ENCODE measurements at regions not wholly inside any gene's neighbourhood (a gene's known extent, or its start where the extent isn't known, plus 50 kb on each side); places are given as distances from the start of the nearest gene placed in this dataset.

DNA sequence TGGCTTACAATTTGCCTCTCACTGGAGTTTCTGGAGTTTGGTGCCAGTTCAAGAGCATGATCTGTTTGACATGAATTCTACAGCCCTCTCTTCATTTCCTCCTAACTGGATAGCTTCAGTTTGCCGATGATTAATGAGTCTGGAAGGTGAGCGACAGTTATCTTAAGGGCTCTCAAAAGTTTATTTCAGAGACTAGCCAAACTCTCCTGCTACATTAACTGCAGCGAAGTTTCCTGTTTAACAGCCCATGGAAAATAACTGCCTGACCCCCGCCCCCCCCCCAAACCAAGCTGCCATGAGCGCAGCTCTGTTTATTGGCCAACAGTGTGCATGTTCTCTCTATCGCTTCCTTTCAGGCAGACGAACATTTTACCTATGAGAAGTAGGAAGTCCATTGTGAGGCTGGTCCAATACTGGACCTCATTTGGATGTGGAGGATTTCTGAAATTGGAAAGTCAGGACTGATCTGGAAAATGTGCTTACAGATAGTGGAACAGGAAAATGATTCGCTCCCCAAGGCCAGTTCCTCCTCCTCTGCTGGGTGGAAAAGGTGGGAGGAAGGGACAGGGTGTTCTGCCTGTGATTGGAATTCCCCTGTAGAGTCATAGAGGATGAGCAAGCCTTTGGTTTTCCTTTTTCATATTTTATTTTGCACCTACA, 522.2 kb upstream of the JAG1 start:
- in situ Hi-C loops (cut with MboI; ENCODE audit: low sequenced_read_pairs), result no loop called here

GRCh38 chr20:11197851-11198250, 524.1 kb upstream of the JAG1 start:
- in situ Hi-C loops (cut with MboI; ENCODE audit: low sequenced_read_pairs), result no loop called here

DNA sequence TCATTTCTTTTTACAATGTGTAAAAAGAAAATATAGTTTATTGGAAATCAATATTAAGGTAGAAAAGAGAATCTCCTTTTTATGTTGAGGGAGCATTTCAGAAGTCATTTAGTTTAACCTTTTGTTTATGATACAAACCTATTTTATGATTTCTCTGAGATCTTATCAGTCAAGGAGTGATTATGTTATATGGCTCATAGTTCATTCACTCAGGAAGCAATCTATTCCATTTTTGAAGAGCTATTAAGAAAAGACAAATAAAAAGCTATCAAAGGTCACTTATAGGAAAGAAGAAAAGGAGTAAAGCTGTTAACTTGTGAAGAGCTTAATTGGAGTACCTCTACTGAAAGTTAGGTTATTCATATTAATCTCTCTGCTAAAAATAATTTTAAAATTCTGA, 526.6 kb upstream of the JAG1 start:
- in situ Hi-C loops (cut with MboI; ENCODE audit: low sequenced_read_pairs), result no loop called here

- in situ Hi-C loops (cut with MboI; ENCODE audit: low sequenced_read_pairs), result no loop called here
Observed at GRCh38 chr20:11204926-11205768, 531.3 kb upstream of the JAG1 start.

- in situ Hi-C loops (cut with MboI; ENCODE audit: low sequenced_read_pairs), result no loop called here
Observed at GRCh38 chr20:11205769-11206362, 532.1 kb upstream of the JAG1 start.

- in situ Hi-C loops (cut with MboI; ENCODE audit: low sequenced_read_pairs), result no loop called here
Observed at GRCh38 chr20:11207749-11208502, 534.1 kb upstream of the JAG1 start.

- in situ Hi-C loops (cut with MboI; ENCODE audit: low sequenced_read_pairs), result no loop called here
Observed at GRCh38 chr20:11210611-11211010, 536.8 kb upstream of the JAG1 start.

DNA sequence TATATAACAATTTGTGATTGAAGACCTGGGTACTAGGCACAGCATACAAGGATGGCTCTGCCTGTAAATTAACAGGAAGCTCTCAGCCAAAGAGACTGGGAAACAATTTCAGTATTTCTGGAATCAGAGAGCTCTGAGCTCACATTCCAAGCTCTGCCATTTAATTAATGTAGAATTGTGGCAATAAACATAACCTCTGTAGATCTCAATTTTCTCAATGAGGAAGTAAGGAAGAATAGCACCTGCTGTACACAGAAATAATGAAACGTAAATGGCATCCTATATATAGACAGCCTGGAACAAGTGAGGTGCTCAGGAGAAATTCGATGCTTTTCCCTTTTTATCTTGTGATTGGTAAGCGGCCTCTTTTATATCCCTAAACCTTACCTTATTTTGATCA, 538.5 kb upstream of the JAG1 start:
- in situ Hi-C loops (cut with MboI; ENCODE audit: low sequenced_read_pairs), result no loop called here

- in situ Hi-C loops (cut with MboI; ENCODE audit: low sequenced_read_pairs), result no loop called here
Observed at GRCh38 chr20:11212902-11213301, 539.1 kb upstream of the JAG1 start.

GRCh38 chr20:11214256-11214840, 540.5 kb upstream of the JAG1 start:
- in situ Hi-C loops (cut with MboI; ENCODE audit: low sequenced_read_pairs), result no loop called here

GRCh38 chr20:11216451-11217314, 542.9 kb upstream of the JAG1 start:
- in situ Hi-C loops (cut with MboI; ENCODE audit: low sequenced_read_pairs), result no loop called here

DNA sequence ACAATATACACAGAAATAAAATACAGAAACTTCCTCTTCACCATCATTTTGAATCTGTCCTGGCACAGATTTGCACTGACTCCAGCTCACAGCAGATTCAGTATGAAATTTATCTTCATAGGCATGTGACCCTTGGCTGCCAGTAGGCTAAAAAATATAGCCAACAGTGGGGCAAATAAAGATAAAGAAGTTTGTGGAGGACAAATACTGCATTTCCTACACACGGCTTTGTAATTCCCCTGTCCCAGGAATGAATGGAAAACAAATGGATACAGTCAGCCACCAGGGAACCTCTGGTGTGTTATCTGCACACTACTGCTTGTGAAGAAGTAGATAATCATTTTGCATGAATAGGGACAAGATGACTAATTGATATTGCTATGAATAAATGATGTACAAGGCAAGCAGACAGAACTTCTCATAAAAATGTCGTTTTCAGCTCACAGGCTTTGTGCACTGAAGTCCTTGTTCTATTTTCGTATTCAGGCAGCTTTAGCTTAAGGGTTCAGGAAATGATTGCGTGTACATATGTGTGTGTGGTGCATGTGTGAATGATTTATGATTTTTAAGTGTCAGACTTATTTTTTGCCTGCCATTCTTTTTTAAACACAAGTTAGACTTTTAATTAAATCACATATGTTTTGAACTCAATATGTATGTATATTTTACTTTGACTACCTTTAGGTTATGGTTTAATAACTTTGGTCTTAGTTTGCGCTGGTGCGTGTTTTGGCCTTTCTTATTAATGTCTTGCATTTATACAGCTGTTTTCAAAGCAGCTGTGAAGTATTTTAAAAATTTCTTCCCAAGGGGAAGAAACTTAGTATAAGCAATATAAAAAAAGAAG, 543.8 kb upstream of the JAG1 start:
- in situ Hi-C loops (cut with MboI; ENCODE audit: low sequenced_read_pairs), result no loop called here

DNA sequence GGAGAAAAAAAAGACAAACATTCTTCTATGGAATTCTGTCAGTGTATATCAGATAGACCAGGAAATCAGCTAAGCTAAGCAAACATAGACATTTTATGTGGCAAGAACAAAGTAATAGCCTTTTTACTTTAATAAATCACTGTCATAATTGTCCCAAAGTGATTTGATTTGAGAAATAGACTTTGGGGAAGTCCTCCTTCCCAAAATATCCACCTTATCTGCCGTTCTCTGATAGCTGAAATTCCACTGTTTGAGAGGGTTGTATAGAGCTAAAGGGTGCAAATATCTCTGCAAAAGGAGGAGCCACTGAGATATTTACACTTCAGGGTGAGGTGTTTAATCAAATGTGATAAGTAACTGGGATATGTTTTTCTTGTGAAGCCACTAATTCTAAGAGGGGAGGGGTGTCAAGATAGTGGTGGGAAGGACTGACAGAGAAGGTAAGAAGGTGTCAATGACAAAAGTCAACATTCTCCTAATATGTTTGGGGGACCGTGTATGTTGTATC, 544.4 kb upstream of the JAG1 start:
- in situ Hi-C loops (cut with MboI; ENCODE audit: low sequenced_read_pairs), result no loop called here

DNA sequence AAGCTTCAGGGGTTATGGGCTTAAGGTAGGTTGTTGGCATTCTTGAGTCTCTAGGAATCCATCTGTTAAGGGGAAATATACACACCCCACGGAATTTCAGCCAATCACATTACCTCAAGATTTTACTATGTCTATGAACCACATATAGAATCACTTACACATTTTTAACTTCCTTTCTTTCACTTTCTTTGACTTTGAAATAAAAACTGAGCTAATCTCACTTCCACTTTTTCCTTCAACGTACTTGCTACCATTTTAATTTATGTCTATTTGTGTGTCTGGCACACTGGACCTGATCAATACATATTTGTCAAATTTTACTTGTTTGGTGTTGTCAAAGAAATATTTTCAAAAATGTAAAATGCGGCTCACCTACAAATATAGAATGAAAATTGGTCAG, 545.4 kb upstream of the JAG1 start:
- in situ Hi-C loops (cut with MboI; ENCODE audit: low sequenced_read_pairs), result no loop called here

DNA sequence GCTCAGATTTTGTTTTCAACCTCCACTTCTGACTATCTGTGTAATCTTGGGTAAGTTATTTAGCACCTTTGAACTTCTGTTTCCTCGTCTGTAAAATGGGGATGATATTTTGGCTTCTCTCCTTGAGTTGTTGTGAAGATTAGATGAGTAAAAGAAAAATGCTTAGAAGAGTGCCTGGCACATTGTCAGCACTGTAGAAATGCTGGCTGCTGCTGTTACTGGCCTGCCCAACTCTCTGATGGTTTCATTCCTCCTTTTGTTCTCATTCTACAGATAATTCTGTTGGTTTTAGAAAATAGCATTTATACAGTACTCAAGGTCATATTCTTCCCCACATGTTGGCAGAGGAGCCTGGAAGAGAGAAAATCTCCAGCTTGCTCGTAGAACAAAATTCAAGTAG, 547.2 kb upstream of the JAG1 start:
- in situ Hi-C loops (cut with MboI; ENCODE audit: low sequenced_read_pairs), result no loop called here

GRCh38 chr20:11222243-11222642, 548.4 kb upstream of the JAG1 start:
- in situ Hi-C loops (cut with MboI; ENCODE audit: low sequenced_read_pairs), result no loop called here

GRCh38 chr20:11227602-11228001, 553.8 kb upstream of the JAG1 start:
- in situ Hi-C loops (cut with MboI; ENCODE audit: low sequenced_read_pairs), result no loop called here

- in situ Hi-C loops (cut with MboI; ENCODE audit: low sequenced_read_pairs), result no loop called here
Observed at GRCh38 chr20:11229772-11230171, 556.0 kb upstream of the JAG1 start.

- in situ Hi-C loops (cut with MboI; ENCODE audit: low sequenced_read_pairs), result no loop called here
Observed at GRCh38 chr20:11230999-11231398, 557.2 kb upstream of the JAG1 start.
